Neural progenitor cell (in vitro differentiated cells): ENCODE measurements at regions not wholly inside any gene's neighbourhood (a gene's known extent, or its start where the extent isn't known, plus 50 kb on each side); places are given as distances from the start of the nearest gene placed in this dataset.
A peak's percentile ranks its signal among the peaks of the same experiment; 100 is the strongest.

Experiments
- DNase-seq: peaks from one replicate; pipeline ENCODE4 v3.0.0-alpha.2; 2016; ENCODE audit warnings: low spot score
- H2AFZ ChIP-seq: fragments of 200-600 bp; sonication (generic); replicated peaks from 2 replicates; pipeline ENCODE4 v1.6.1; 2016; ENCODE audit warnings: antibody characterized with exemption
- H3F3A ChIP-seq: fragments of 200-600 bp; sonication (generic); 2 replicates; pipeline ENCODE4 v1.6.1; 2016; ENCODE audit warnings: antibody characterized with exemption, low read depth
- H3K27ac ChIP-seq: fragments of 200-600 bp; sonication (generic); 2 replicates; pipeline ENCODE4 v1.5.1; 2016; ENCODE audit warnings: mild to moderate bottlenecking
- H3K27me3 ChIP-seq: fragments of 200-600 bp; sonication (generic); 2 replicates; pipeline ENCODE4 v1.6.1; 2016; ENCODE audit warnings: mild to moderate bottlenecking, moderate library complexity
- H3K36me3 ChIP-seq: fragments of 200-600 bp; sonication (generic); 2 replicates; pipeline ENCODE4 v1.5.1; 2016
- H3K4me1 ChIP-seq: fragments of 200-600 bp; sonication (generic); 2 replicates; pipeline ENCODE4 v1.6.1; 2016; ENCODE audit warnings: mixed run types
- H3K4me2 ChIP-seq: fragments of 200-600 bp; sonication (generic); 2 replicates; pipeline ENCODE4 v1.6.1; 2016
- H3K4me3 ChIP-seq: fragments of 200-600 bp; sonication (generic); 2 replicates; pipeline ENCODE4 v1.5.1; 2016
- H3K79me2 ChIP-seq: fragments of 200-600 bp; sonication (generic); 2 replicates; pipeline ENCODE4 v1.6.1; 2016; ENCODE audit warnings: low read depth
- H3K9ac ChIP-seq: fragments of 200-600 bp; sonication (generic); 2 replicates; pipeline ENCODE4 v1.6.1; 2016
- H3K9me3 ChIP-seq: fragments of 200-600 bp; sonication (generic); 2 replicates; pipeline ENCODE4 v1.5.1; 2016; ENCODE audit warnings: low read depth
- H4K20me1 ChIP-seq: fragments of 200-600 bp; sonication (generic); 2 replicates; pipeline ENCODE4 v1.6.1; 2016; ENCODE audit warnings: low read depth
- H3K27ac Mint-ChIP-seq: 3 replicates; pipeline ENCODE4 v1.8.0; 2021; ENCODE audit warnings: mixed read lengths
- H3K27me3 Mint-ChIP-seq: 2 replicates; pipeline ENCODE4 v1.8.0; 2022; ENCODE audit warnings: low read depth, mild to moderate bottlenecking, inconsistent platforms, moderate library complexity, mixed read lengths; ENCODE audit not compliant: insufficient read depth
- H3K36me3 Mint-ChIP-seq: 3 replicates; pipeline ENCODE4 v1.8.0; 2021; ENCODE audit warnings: mixed read lengths
- H3K4me1 Mint-ChIP-seq: 3 replicates; pipeline ENCODE4 v1.8.0; 2021; ENCODE audit warnings: mixed read lengths
- H3K4me3 Mint-ChIP-seq: 3 replicates; pipeline ENCODE4 v1.8.0; 2021; ENCODE audit warnings: mild to moderate bottlenecking, moderate library complexity, mixed read lengths
- H3K9me3 Mint-ChIP-seq: 3 replicates; pipeline ENCODE4 v1.8.0; 2020; ENCODE audit warnings: mixed read lengths
- CTCF ChIP-seq: fragments of 200-600 bp; sonication (generic); IDR thresholded peaks from 2 replicates; pipeline ENCODE4 v1.5.1; 2017; ENCODE audit warnings: antibody characterized with exemption, mild to moderate bottlenecking
- EZH2 ChIP-seq: fragments of 200-600 bp; sonication (generic); IDR thresholded peaks from 2 replicates; pipeline ENCODE4 v1.6.1; 2017; ENCODE audit warnings: antibody characterized with exemption, mild to moderate bottlenecking, moderate library complexity
- EZH2phosphoT487 ChIP-seq: fragments of 200-600 bp; sonication (generic); IDR thresholded peaks from 2 replicates; pipeline ENCODE4 v1.6.1; 2017; ENCODE audit warnings: antibody characterized with exemption

GRCh38 chr18:33836564-33836963 lies 258.5 kb downstream of the ASXL3 start:
- Mint-ChIP-seq H3K36me3 (no peaks in the 10 kb centered on the region), H3K27ac (no peak overlapping the region), H3K9me3 (peaks cover 9% of the 10 kb centered on the region), H3K4me3 (no peak overlapping the region), H3K4me1 (peaks cover 2% of the 10 kb centered on the region), H3K27me3 (peaks cover 2% of the 10 kb centered on the region)
- Histone ChIP-seq H3K9me3 (no peaks in the 10 kb centered on the region), H3K4me3 (no peak overlapping the region), H3K27me3 (no peaks in the 10 kb centered on the region), H3K79me2 (no peaks in the 10 kb centered on the region), H3F3A (no peaks in the 10 kb centered on the region), H3K4me2 (no peak overlapping the region), H3K9ac (no peak overlapping the region), H2AFZ (no peak overlapping the region), H3K4me1 (peaks cover 8% of the 10 kb centered on the region), H4K20me1 (no peaks in the 10 kb centered on the region), H3K27ac (no peak overlapping the region), H3K36me3 (no peaks in the 10 kb centered on the region)
- DNase-seq, result no peak
- no peak for TF ChIP-seq CTCF
- no peak for TF ChIP-seq EZH2phosphoT487
- no peak for TF ChIP-seq EZH2

- Histone ChIP-seq H3K36me3 (no peaks in the 10 kb centered on the region), H3K9ac (no peak overlapping the region), H3K4me3 (no peak overlapping the region), H3K9me3 (no peaks in the 10 kb centered on the region), H3K27me3 (no peaks in the 10 kb centered on the region), H3K27ac (no peak overlapping the region), H3K79me2 (no peaks in the 10 kb centered on the region), H2AFZ (no peak overlapping the region), H3F3A (no peaks in the 10 kb centered on the region), H3K4me1 (peaks cover 8% of the 10 kb centered on the region), H3K4me2 (no peak overlapping the region), H4K20me1 (no peaks in the 10 kb centered on the region)
- Mint-ChIP-seq H3K27me3 (peaks cover 2% of the 10 kb centered on the region), H3K27ac (no peak overlapping the region), H3K4me3 (no peak overlapping the region), H3K9me3 (peaks cover 10% of the 10 kb centered on the region), H3K36me3 (no peaks in the 10 kb centered on the region), H3K4me1 (peaks cover 2% of the 10 kb centered on the region)
- DNase-seq, result no peak
- TF ChIP-seq CTCF (no peak), EZH2phosphoT487 (no peak), EZH2 (no peak)
Observed at GRCh38 chr18:33835419-33835818, 257.4 kb downstream of the ASXL3 start.

DNA sequence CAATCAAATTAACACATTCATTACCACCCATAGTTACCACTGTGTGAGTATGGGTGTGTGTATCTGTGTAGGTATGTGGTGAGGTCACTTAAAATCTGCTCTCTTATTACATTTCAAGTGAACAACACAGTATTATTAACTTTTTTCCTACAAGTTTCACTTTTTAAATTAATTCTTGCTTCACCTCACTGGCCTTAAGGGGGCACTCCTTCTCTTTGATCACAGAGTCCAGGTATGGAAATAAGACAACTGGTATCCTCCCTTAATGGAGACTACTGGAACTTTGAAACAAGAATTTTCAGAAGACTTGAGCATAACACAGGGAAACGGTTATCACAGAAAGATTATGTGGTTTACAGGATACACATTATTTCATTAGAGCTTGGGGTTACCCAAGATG lies 255.8 kb downstream of the ASXL3 start:
- Histone ChIP-seq H3F3A (no peaks in the 10 kb centered on the region), H3K4me3 (no peak overlapping the region), H3K9me3 (no peaks in the 10 kb centered on the region), H2AFZ (no peak overlapping the region), H3K36me3 (no peaks in the 10 kb centered on the region), H3K9ac (no peak overlapping the region), H3K4me1 (peaks cover 8% of the 10 kb centered on the region), H4K20me1 (no peaks in the 10 kb centered on the region), H3K79me2 (no peaks in the 10 kb centered on the region), H3K27ac (no peak overlapping the region), H3K4me2 (no peak overlapping the region), H3K27me3 (no peaks in the 10 kb centered on the region)
- Mint-ChIP-seq H3K4me3 (no peak overlapping the region), H3K36me3 (no peaks in the 10 kb centered on the region), H3K27me3 (peaks cover 2% of the 10 kb centered on the region), H3K9me3 (peaks cover 10% of the 10 kb centered on the region), H3K27ac (no peak overlapping the region), H3K4me1 (peaks cover 2% of the 10 kb centered on the region)
- DNase-seq, result no peak
- peak; percentile 36 for TF ChIP-seq CTCF
- no peak for TF ChIP-seq EZH2phosphoT487

- no peak overlapping the region for H2AFZ ChIP-seq
- H3K4me2 ChIP-seq, result no peak overlapping the region
- H3K27ac Mint-ChIP-seq, result no peak overlapping the region
- no peaks in the 10 kb centered on the region for H4K20me1 ChIP-seq
- no peaks in the 10 kb centered on the region for H3K4me1 ChIP-seq
- no peaks in the 10 kb centered on the region for H3F3A ChIP-seq
- H3K9me3 Mint-ChIP-seq, result peaks cover 8% of the 10 kb centered on the region
- H3K79me2 ChIP-seq, result no peaks in the 10 kb centered on the region
- H3K27me3 ChIP-seq, result no peaks in the 10 kb centered on the region
- H3K4me1 Mint-ChIP-seq, result no peaks in the 10 kb centered on the region
- no peak overlapping the region for H3K9ac ChIP-seq
- H3K4me3 ChIP-seq, result no peak overlapping the region
- no peaks in the 10 kb centered on the region for H3K9me3 ChIP-seq
- H3K4me3 Mint-ChIP-seq, result no peak overlapping the region
- TF ChIP-seq EZH2 (no peak), CTCF (no peak), EZH2phosphoT487 (no peak)
- no peaks in the 10 kb centered on the region for H3K27me3 Mint-ChIP-seq
- DNase-seq, result no peak
- H3K36me3 Mint-ChIP-seq, result no peaks in the 10 kb centered on the region
- no peak overlapping the region for H3K27ac ChIP-seq
- H3K36me3 ChIP-seq, result no peaks in the 10 kb centered on the region
Observed at GRCh38 chr18:33831424-33831823, 253.4 kb downstream of the ASXL3 start.
